ENCODE measurements at regions not wholly inside any gene's neighbourhood (a gene's known extent, or its start where the extent isn't known, plus 50 kb on each side); places are given as distances from the start of the nearest gene placed in this dataset.

DNA sequence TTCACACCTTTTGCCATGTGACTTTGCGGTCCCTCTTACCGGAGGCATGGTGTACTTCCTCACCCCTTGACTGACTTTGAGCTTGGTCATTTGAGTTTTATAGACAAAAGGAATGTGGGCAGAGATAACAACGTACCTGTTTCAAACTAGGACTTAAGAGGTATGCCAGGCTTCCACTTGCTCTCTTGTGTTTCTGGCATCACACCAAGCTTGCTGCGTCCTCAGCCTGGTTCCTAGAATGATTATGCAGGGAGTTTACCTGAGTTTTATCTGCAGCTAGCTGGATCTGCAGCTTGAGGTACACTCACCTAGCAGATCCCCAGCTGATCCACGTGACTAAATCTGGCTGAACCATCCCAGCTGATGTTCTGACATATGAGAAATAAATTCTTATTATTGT, 66.2 kb downstream of the PLK2 start:
- Histone ChIP-seq H3K4me3 (ENCODE audit: low read depth, low read length) (no peak overlapping the region), H3K27me3 (ENCODE audit: control insufficient read depth, insufficient read depth, low read length) (no peaks in the 10 kb centered on the region), H3K27ac (ENCODE audit: low read depth, low read length) (no peak overlapping the region), H3K9me3 (ENCODE audit: control insufficient read depth, insufficient read depth, low read length) (no peaks in the 10 kb centered on the region)
- no peak for DNase-seq (ENCODE audit: low read depth, low spot score)
- ChIA-PET CTCF (no interaction called here), POLR2A (no interaction called here)
- TF ChIP-seq CTCF (IDR thresholded peaks at IDR 0.05; ENCODE audit: low read depth, low read length) = no peak

- Histone ChIP-seq H3K27me3 (ENCODE audit: control insufficient read depth, insufficient read depth, low read length) (no peaks in the 10 kb centered on the region), H3K4me3 (ENCODE audit: low read depth, low read length) (no peak overlapping the region), H3K27ac (ENCODE audit: low read depth, low read length) (no peak overlapping the region), H3K9me3 (ENCODE audit: control insufficient read depth, insufficient read depth, low read length) (no peaks in the 10 kb centered on the region)
- DNase-seq (ENCODE audit: low read depth, low spot score) = no peak
- ChIA-PET CTCF (no interaction called here), POLR2A (no interaction called here)
- no peak for TF ChIP-seq CTCF (IDR thresholded peaks at IDR 0.05; ENCODE audit: low read depth, low read length)
These were observed 67.4 kb downstream of the PLK2 start for GRCh38 chr5:58392496-58392895.

- no peak for DNase-seq (ENCODE audit: low read depth, low spot score)
- CTCF ChIA-PET = no interaction called here
- no peaks in the 10 kb centered on the region for H3K9me3 ChIP-seq (ENCODE audit: control insufficient read depth, insufficient read depth, low read length)
- no peaks in the 10 kb centered on the region for H3K27me3 ChIP-seq (ENCODE audit: control insufficient read depth, insufficient read depth, low read length)
- no peak overlapping the region for H3K4me3 ChIP-seq (ENCODE audit: low read depth, low read length)
- POLR2A ChIA-PET = no interaction called here
- TF ChIP-seq CTCF (IDR thresholded peaks at IDR 0.05; ENCODE audit: low read depth, low read length) = no peak
- no peak overlapping the region for H3K27ac ChIP-seq (ENCODE audit: low read depth, low read length)
These were observed 76.4 kb downstream of the PLK2 start for GRCh38 chr5:58383448-58383847.

DNA sequence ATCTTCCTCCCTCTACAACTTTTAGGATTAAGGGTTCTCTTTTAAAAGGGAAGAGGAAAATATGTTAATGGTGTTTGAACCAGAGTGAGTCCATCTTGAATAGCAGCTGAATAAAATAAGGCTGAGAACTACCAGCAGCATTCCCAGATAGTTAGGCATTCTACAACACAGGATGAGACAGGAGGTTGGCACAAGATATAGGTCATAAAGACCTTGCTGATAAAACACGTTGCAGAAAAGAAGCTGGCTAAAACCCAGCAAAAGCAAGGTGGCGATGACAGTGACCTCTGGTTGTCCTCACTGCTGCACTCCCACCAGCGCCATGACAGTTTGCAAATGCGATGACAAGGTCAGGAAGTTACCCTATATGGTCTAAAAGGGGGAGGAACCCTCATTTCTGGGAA, 77.8 kb downstream of the PLK2 start:
- no peak overlapping the region for H3K4me3 ChIP-seq (ENCODE audit: low read depth, low read length)
- ChIA-PET CTCF (interaction anchor here (1.4 kb wide), 1 partner anchor 9 kb away, joined by 5 read pairs; no protein-coding TSS in a partner anchor), POLR2A (no interaction called here)
- no peak for TF ChIP-seq CTCF (IDR thresholded peaks at IDR 0.05; ENCODE audit: low read depth, low read length)
- DNase-seq (ENCODE audit: low read depth, low spot score) = no peak
- H3K27ac ChIP-seq (ENCODE audit: low read depth, low read length) = no peak overlapping the region
- H3K9me3 ChIP-seq (ENCODE audit: control insufficient read depth, insufficient read depth, low read length) = peaks cover 7% of the 10 kb centered on the region; the same call in 1 of the 2 replicates
- H3K27me3 ChIP-seq (ENCODE audit: control insufficient read depth, insufficient read depth, low read length) = no peaks in the 10 kb centered on the region

GRCh38 chr5:58381566-58381965, 78.3 kb downstream of the PLK2 start:
- H3K4me3 ChIP-seq (ENCODE audit: low read depth, low read length) = no peak overlapping the region
- no peak overlapping the region for H3K27ac ChIP-seq (ENCODE audit: low read depth, low read length)
- CTCF ChIA-PET = interaction anchor here (0.6 to 1.4 kb wide), 2 partner anchors 10 to 15 kb away, joined by 3 to 5 read pairs; no protein-coding TSS in a partner anchor
- POLR2A ChIA-PET = no interaction called here
- TF ChIP-seq CTCF (IDR thresholded peaks at IDR 0.05; ENCODE audit: low read depth, low read length) = no peak
- DNase-seq (ENCODE audit: low read depth, low spot score) = no peak
- peaks cover 7% of the 10 kb centered on the region; the same call in 1 of the 2 replicates for H3K9me3 ChIP-seq (ENCODE audit: control insufficient read depth, insufficient read depth, low read length)
- no peaks in the 10 kb centered on the region for H3K27me3 ChIP-seq (ENCODE audit: control insufficient read depth, insufficient read depth, low read length)
